Endothelial cell of umbilical vein (primary cell): ENCODE measurements at regions not wholly inside any gene's neighbourhood (a gene's known extent, or its start where the extent isn't known, plus 50 kb on each side); places are given as distances from the start of the nearest gene placed in this dataset.

Source experiments
- BruUV-seq: library from RNA; stranded (reverse); fragments of 400-500 nt; replicated peaks from 2 replicates; lab custom pipeline; 2021; lab: Mats Ljungman, UMichigan
- CTCF ChIA-PET: fragments of 300-600, 350-600 bp; sonication (Branson Sonifier 250); formaldehyde crosslinking; loops from one replicate; lab custom pipeline; 2021; ENCODE audit warnings: antibody characterized with exemption, inconsistent platforms; lab: Charles Lee
- POLR2A ChIA-PET: fragments of 300-600, 350-600 bp; sonication (Branson Sonifier 250); formaldehyde crosslinking; loops from one replicate; lab custom pipeline; 2021; ENCODE audit warnings: antibody characterized with exemption, inconsistent platforms; lab: Charles Lee
- DNase-seq: peaks from one replicate; pipeline ENCODE4 v3.0.0-alpha.2; 2011; ENCODE audit warnings: low read depth, low spot score
- FAIRE-seq: peaks from 2 replicates; lab custom pipeline; 2011; peaks lifted over from hg19 to GRCh38; lab: Jason Lieb, UNC
- H2AFZ ChIP-seq: 2 replicates; pipeline ENCODE4 v1.6.0; 2012; ENCODE audit warnings: low read depth, low read length, control low read depth, inconsistent platforms
- H3K27ac ChIP-seq: 2 replicates; pipeline ENCODE4 v1.5.1; 2011; ENCODE audit warnings: low read depth, mild to moderate bottlenecking, control low read depth, low read length, moderate library complexity; ENCODE audit not compliant: insufficient read depth
- H3K27me3 ChIP-seq, 2 experiments: 2 replicates each; pipeline versions ENCODE4 v1.6.0 to v1.6.1; 2011; ENCODE audit warnings: low read length in 2 of 2, mixed read lengths in 1 of 2; ENCODE audit not compliant: control insufficient read depth in 2 of 2, insufficient read depth in 2 of 2
- H3K36me3 ChIP-seq, 2 experiments: 2 replicates in 1 of 2; 3 replicates in 1 of 2; pipeline ENCODE4 v1.5.1; 2011; ENCODE audit warnings: low read length in 2 of 2, mild to moderate bottlenecking in 1 of 2, moderate library complexity in 1 of 2; ENCODE audit not compliant: control insufficient read depth in 2 of 2, insufficient read depth in 2 of 2; ENCODE audit errors: extremely low read depth in 1 of 2
- H3K4me1 ChIP-seq: 3 replicates; pipeline ENCODE4 v1.5.1; 2011; ENCODE audit warnings: mild to moderate bottlenecking, low read length; ENCODE audit not compliant: control insufficient read depth, insufficient read depth; ENCODE audit errors: extremely low read depth
- H3K4me2 ChIP-seq: 2 replicates; pipeline ENCODE4 v1.6.1; 2011; ENCODE audit warnings: low read length, control low read depth, mixed read lengths; ENCODE audit not compliant: insufficient read depth
- H3K4me3 ChIP-seq, 3 experiments: fragments of 200-600 bp in 1 of 3; sonication (generic), shearing (Covaris generic) in 1 of 3; replicated peaks in 1 of 3; 2 replicates each; pipeline ENCODE4 v1.5.1; 2011 to 2016; ENCODE audit warnings: control low read depth in 3 of 3, low read length in 3 of 3, mild to moderate bottlenecking in 2 of 3, inconsistent platforms in 1 of 3, low read depth in 1 of 3, moderate library complexity in 1 of 3; ENCODE audit not compliant: insufficient read depth in 1 of 3
- H3K79me2 ChIP-seq: 2 replicates; pipeline ENCODE4 v1.6.0; 2012; ENCODE audit warnings: low read length, inconsistent platforms; ENCODE audit not compliant: control insufficient read depth, insufficient read depth
- H3K9ac ChIP-seq: replicated peaks from 2 replicates; pipeline ENCODE3; 2011; ENCODE audit warnings: low read length, control low read depth; ENCODE audit not compliant: insufficient read depth; ENCODE audit errors: extremely low read depth
- H3K9me1 ChIP-seq: replicated peaks from 3 replicates; pipeline ENCODE4 v1.6.0; 2011; ENCODE audit warnings: mild to moderate bottlenecking, low read length; ENCODE audit not compliant: control insufficient read depth, insufficient read depth; ENCODE audit errors: extremely low read depth
- H3K9me3 ChIP-seq: replicated peaks from 2 replicates; pipeline ENCODE4 v1.5.1; 2012; ENCODE audit warnings: low read length, inconsistent platforms; ENCODE audit not compliant: control insufficient read depth, insufficient read depth
- H4K20me1 ChIP-seq: replicated peaks from 2 replicates; pipeline ENCODE3; 2011; ENCODE audit warnings: mild to moderate bottlenecking, low read length; ENCODE audit not compliant: control insufficient read depth, insufficient read depth; ENCODE audit errors: extremely low read depth
- CTCF ChIP-seq, 2 donors: IDR thresholded peaks; 1 replicate in 1 of 2; 2 replicates in 1 of 2; pipeline ENCODE4 v1.5.1; 2011; ENCODE audit warnings: low read length in 2 of 2, mild to moderate bottlenecking in 2 of 2, moderate library complexity in 2 of 2, control low read depth in 1 of 2, inconsistent platforms in 1 of 2, low read depth in 1 of 2; ENCODE audit not compliant: insufficient read depth in 1 of 2; ENCODE audit errors: extremely low read depth in 1 of 2
- EZH2 ChIP-seq: IDR thresholded peaks from 2 replicates; pipeline ENCODE4 v1.6.1; 2012; ENCODE audit warnings: borderline replicate concordance, low read depth, mild to moderate bottlenecking, moderate library complexity, low read length, inconsistent platforms; ENCODE audit not compliant: severe bottlenecking
- FOS ChIP-seq: IDR thresholded peaks from 2 replicates; pipeline ENCODE4 v1.6.1; 2011; ENCODE audit warnings: mild to moderate bottlenecking, low read length, moderate library complexity, borderline replicate concordance; ENCODE audit not compliant: insufficient read depth
- GATA2 ChIP-seq: IDR thresholded peaks from 2 replicates; pipeline ENCODE4 v1.7.0; 2011; ENCODE audit warnings: low read depth, mild to moderate bottlenecking, moderate library complexity, mixed read lengths, low read length; ENCODE audit not compliant: insufficient read length, insufficient read depth
- JUN ChIP-seq: IDR thresholded peaks from 2 replicates; pipeline ENCODE4 v1.6.1; 2011; ENCODE audit warnings: borderline replicate concordance, low read depth; ENCODE audit not compliant: insufficient read length, insufficient read depth
- MAX ChIP-seq: IDR thresholded peaks from 2 replicates; pipeline ENCODE4 v1.6.1; 2011; ENCODE audit not compliant: insufficient read depth, insufficient read length
- MYC ChIP-seq: IDR thresholded peaks from one replicate; pipeline ENCODE4 v1.6.1; 2011; ENCODE audit warnings: mild to moderate bottlenecking, low read depth, low read length
- POLR2A ChIP-seq: IDR thresholded peaks from 2 replicates; pipeline ENCODE4 v1.6.1; 2012; ENCODE audit warnings: low read depth, mild to moderate bottlenecking, control low read depth, low read length
- POLR2AphosphoS5 ChIP-seq: IDR thresholded peaks from 2 replicates; pipeline ENCODE4 v1.6.1; 2012; ENCODE audit warnings: low read depth, mild to moderate bottlenecking, control low read depth, low read length, moderate library complexity; ENCODE audit not compliant: insufficient read depth
- dilution Hi-C: fragments of 300-500 bp; cut with MboI; formaldehyde crosslinking; loops from one replicate; pipeline ENCODE4 v1.15.0; 2019; ENCODE audit warnings: low sequenced_read_pairs; ENCODE audit not compliant: extremely low pct_ligation_motif_present
- intact Hi-C: fragments of 100-400 bp; cut with micrococcal nuclease; formaldehyde crosslinking; loops from one replicate; pipeline ENCODE4 v1.10.0; 2022

GRCh38 chr12:130226126-130226525 lies 63.9 kb downstream of the FZD10 start:
- ChIA-PET POLR2A (no interaction called here), CTCF (no interaction called here)
- H3K4me1 ChIP-seq = no peaks in the 10 kb centered on the region
- BruUV-seq = no TSS peak
- no peaks in the 10 kb centered on the region for H3K27me3 ChIP-seq
- no peak overlapping the region for H3K4me2 ChIP-seq
- intact Hi-C loops (no loop called here), dilution Hi-C loops (no loop called here)
- H4K20me1 ChIP-seq = no peaks in the 10 kb centered on the region
- H2AFZ ChIP-seq = no peak overlapping the region
- no peak for TF ChIP-seq JUN
- TF ChIP-seq POLR2AphosphoS5 = no peak
- TF ChIP-seq GATA2 = no peak
- TF ChIP-seq MAX = no peak
- no peak for TF ChIP-seq EZH2
- no peak for TF ChIP-seq POLR2A
- TF ChIP-seq MYC = no peak
- no peak for TF ChIP-seq FOS
- no peak for TF ChIP-seq CTCF (IDR thresholded peaks at IDR 0.05; ENCODE audit: extremely low read depth in 1 of 2, insufficient read depth in 1 of 2, low read depth in 1 of 2, low read length in 2 of 2)
- H3K4me3 ChIP-seq = no peak overlapping the region
- H3K36me3 ChIP-seq = no peaks in the 10 kb centered on the region
- H3K9me1 ChIP-seq = no peaks in the 10 kb centered on the region
- no peak overlapping the region for H3K27ac ChIP-seq
- no peak for FAIRE-seq
- H3K79me2 ChIP-seq = no peaks in the 10 kb centered on the region
- peaks cover 2% of the 10 kb centered on the region for H3K9me3 ChIP-seq
- H3K9ac ChIP-seq = no peak overlapping the region
- DNase-seq = no peak
